ENCODE measurements at regions not wholly inside any gene's neighbourhood (a gene's known extent, or its start where the extent isn't known, plus 50 kb on each side); places are given as distances from the start of the nearest gene placed in this dataset.

DNA sequence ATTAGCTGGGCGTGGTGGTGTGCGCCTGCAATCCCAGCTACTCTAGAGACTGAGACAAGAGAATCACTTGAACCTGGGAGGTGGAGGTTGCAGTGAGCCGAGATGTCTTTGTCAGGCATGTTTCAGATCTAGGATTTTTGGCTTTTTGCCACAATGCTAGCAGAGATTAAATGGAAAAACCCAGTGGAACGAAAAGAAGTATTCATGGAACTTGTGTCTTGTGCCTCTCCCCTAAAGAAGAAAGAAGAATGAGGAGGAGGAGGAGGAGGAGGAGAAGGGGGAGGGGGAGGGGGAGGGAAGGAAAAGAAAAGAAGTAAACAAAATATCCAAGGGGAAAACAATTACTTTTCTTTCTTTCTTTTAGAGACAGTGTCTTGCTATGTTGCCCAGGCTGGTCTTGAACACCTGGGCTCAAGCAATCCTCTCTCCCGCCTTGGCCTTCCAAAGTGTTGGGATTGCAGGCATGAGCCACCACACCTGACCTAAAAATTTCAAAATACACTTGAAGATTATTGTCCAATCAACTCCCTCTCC is 106.0 kb downstream of the ARRDC3 start:
- Mint-ChIP-seq H3K4me3 (no peak overlapping the region), H3K4me1 (ENCODE audit: low read depth) (peaks cover 30% of the 10 kb centered on the region), H3K27ac (no peak overlapping the region), H3K27me3 (ENCODE audit: low read depth) (peaks cover 10% of the 10 kb centered on the region), H3K9me3 (no peaks in the 10 kb centered on the region), H3K36me3 (ENCODE audit: low read depth) (no peaks in the 10 kb centered on the region)
- DNase-seq (ENCODE audit: low spot score) = no peak

DNA sequence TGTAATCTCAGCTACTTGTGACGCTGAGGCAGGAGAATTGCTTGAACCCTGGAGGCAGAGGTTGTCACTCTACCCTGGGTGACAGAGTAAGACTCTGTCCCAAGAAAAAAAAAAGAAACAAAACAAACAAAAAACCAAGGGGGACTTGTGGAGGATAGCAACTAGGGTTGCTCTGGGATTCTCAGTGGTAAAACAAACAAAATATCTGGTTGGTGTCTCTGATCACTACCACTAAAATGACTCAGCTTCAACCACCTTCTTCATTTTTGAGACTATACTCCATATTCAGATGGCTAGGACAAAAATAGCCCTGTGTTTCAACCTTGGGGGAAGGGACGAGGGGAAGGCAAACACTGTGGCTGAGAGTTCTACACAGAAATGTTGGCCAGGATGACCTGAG is 110.3 kb downstream of the ARRDC3 start:
- peaks cover 16% of the 10 kb centered on the region for H3K4me1 Mint-ChIP-seq (ENCODE audit: low read depth)
- H3K4me3 Mint-ChIP-seq = no peak overlapping the region
- no peaks in the 10 kb centered on the region for H3K36me3 Mint-ChIP-seq (ENCODE audit: low read depth)
- H3K27me3 Mint-ChIP-seq (ENCODE audit: low read depth) = peaks cover 6% of the 10 kb centered on the region
- DNase-seq (ENCODE audit: low spot score) = peak; percentile 17
- no peaks in the 10 kb centered on the region for H3K9me3 Mint-ChIP-seq
- H3K27ac Mint-ChIP-seq = peak overlapping the region; percentile 41

- no peaks in the 10 kb centered on the region for H3K9me3 Mint-ChIP-seq
- no peak overlapping the region for H3K4me3 Mint-ChIP-seq
- H3K36me3 Mint-ChIP-seq (ENCODE audit: low read depth) = no peaks in the 10 kb centered on the region
- peaks cover 15% of the 10 kb centered on the region for H3K4me1 Mint-ChIP-seq (ENCODE audit: low read depth)
- peaks cover 6% of the 10 kb centered on the region for H3K27me3 Mint-ChIP-seq (ENCODE audit: low read depth)
- DNase-seq (ENCODE audit: low spot score) = no peak
- H3K27ac Mint-ChIP-seq = no peak overlapping the region
These were observed 111.1 kb downstream of the ARRDC3 start for GRCh38 chr5:91271999-91272398.

GRCh38 chr5:91269198-91269597 is 113.9 kb downstream of the ARRDC3 start:
- Mint-ChIP-seq H3K27me3 (ENCODE audit: low read depth) (peaks cover 6% of the 10 kb centered on the region), H3K9me3 (no peaks in the 10 kb centered on the region), H3K36me3 (ENCODE audit: low read depth) (no peaks in the 10 kb centered on the region), H3K27ac (no peak overlapping the region), H3K4me1 (ENCODE audit: low read depth) (peaks cover 24% of the 10 kb centered on the region), H3K4me3 (peak overlapping the region; percentile 31)
- peak; percentile 49 for DNase-seq (ENCODE audit: low spot score)

DNA sequence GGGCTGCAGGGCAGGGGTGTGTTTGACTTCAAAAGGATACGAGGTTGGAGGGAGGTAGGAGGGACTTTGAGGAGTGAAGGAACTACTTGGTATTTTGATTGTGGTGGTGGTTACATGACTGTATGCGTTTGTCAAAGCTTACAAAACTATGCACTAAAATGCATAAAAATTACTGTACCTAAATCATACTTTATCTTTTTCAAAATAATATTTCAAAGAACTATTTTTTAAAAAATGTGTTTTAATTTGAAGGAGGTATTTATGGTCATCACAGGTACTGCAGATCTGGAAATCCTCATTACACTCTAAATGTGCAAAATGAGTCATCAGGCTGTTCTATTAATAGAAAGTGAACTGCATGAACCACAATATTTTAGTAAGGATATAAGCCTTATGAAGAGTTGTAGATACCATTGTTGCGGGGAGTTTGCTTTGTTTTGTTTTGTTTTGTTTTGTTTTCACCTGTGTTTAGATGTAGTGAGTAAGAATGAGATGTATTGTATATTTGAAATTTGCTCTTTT is 116.9 kb downstream of the ARRDC3 start:
- H3K36me3 Mint-ChIP-seq (ENCODE audit: low read depth) = no peaks in the 10 kb centered on the region
- no peaks in the 10 kb centered on the region for H3K9me3 Mint-ChIP-seq
- peaks cover 18% of the 10 kb centered on the region for H3K4me1 Mint-ChIP-seq (ENCODE audit: low read depth)
- no peak for DNase-seq (ENCODE audit: low spot score)
- H3K27me3 Mint-ChIP-seq (ENCODE audit: low read depth) = peaks cover 9% of the 10 kb centered on the region
- H3K4me3 Mint-ChIP-seq = peak overlapping the region; percentile 7
- no peak overlapping the region for H3K27ac Mint-ChIP-seq

DNA sequence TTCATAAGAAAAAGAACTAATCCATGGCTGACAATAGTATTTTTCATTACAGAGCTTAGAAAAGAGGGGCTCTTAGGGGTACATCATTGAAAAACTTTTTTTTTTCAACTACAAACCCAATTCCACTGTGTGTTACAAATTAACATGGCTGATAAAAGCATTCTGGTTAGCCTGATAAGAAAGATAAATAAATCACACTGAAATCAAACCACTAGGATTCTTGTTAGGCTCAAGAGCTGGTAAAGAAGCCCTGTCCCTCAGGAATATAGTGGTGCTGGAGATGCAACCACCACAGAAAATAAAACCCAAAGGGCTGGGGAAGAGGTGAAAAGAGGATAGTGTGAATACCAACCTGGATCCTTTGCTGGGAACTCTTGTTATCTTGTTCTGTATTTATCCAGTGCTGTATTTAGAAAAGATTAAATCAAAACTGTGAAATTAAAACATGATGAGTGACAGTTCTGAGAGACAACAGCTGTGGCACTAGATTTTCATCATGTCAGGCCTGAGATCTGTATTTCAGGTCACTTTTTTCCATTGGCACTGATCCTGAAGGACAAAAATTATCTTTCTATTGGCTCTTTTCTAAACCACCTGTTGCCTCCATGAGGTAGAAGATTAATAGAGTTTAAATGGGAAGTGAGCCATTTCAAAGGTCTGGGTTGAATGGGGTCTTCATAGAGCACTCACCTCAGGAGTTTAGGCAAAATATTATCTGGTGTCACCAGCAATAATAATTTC is 118.6 kb downstream of the ARRDC3 start:
- Mint-ChIP-seq H3K36me3 (ENCODE audit: low read depth) (no peaks in the 10 kb centered on the region), H3K27ac (no peak overlapping the region), H3K27me3 (ENCODE audit: low read depth) (peaks cover 16% of the 10 kb centered on the region), H3K4me1 (ENCODE audit: low read depth) (peaks cover 18% of the 10 kb centered on the region), H3K4me3 (no peak overlapping the region), H3K9me3 (no peaks in the 10 kb centered on the region)
- no peak for DNase-seq (ENCODE audit: low spot score)

DNA sequence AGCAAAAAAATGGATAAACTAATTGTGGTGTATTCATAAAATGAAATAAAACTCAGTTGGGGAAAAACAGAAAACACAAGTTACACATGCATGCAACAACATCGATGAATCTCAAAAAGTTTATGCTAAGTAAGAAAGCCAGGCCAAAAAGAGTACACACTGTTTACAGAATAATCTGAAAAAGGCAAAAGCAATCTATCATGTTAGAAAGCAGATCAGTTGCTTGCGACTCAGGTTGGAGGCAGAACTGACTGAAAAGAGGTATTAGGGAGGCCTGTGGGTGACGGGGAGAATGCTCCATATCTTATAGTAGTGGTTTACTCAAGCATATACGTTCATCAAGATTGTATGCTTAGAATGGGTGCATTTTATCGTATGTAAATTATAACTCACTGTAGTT is 119.2 kb downstream of the ARRDC3 start:
- DNase-seq (ENCODE audit: low spot score) = no peak
- no peaks in the 10 kb centered on the region for H3K36me3 Mint-ChIP-seq (ENCODE audit: low read depth)
- no peak overlapping the region for H3K27ac Mint-ChIP-seq
- H3K4me3 Mint-ChIP-seq = no peak overlapping the region
- peaks cover 12% of the 10 kb centered on the region for H3K4me1 Mint-ChIP-seq (ENCODE audit: low read depth)
- no peaks in the 10 kb centered on the region for H3K9me3 Mint-ChIP-seq
- H3K27me3 Mint-ChIP-seq (ENCODE audit: low read depth) = peaks cover 18% of the 10 kb centered on the region

DNA sequence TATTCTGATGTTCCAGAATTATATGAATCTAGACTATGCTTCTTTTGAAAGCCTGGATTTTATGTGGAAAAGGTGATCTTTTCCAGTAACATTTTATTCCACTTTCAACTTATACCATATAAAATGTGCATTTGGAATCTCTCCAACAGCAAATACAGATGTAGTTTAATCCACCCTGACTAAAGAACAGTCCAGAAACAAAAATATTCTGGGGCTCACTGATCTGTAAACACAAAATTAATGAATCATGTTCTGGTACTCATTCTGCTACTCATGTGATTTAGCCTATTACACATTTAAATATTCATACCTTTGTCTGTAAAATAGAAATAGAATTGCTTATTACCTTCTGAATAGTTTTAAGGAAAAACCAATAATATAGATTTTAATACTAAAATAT is 125.8 kb downstream of the ARRDC3 start:
- Mint-ChIP-seq H3K27me3 (ENCODE audit: low read depth) (peaks cover 11% of the 10 kb centered on the region), H3K4me1 (ENCODE audit: low read depth) (no peaks in the 10 kb centered on the region)

GRCh38 chr5:91256142-91256524 is 127.0 kb downstream of the ARRDC3 start:
- no peaks in the 10 kb centered on the region for H3K36me3 Mint-ChIP-seq (ENCODE audit: low read depth)
- H3K4me1 Mint-ChIP-seq (ENCODE audit: low read depth) = no peaks in the 10 kb centered on the region
- H3K27me3 Mint-ChIP-seq (ENCODE audit: low read depth) = peaks cover 11% of the 10 kb centered on the region
- no peak overlapping the region for H3K4me3 Mint-ChIP-seq
- H3K27ac Mint-ChIP-seq = no peak overlapping the region
- no peaks in the 10 kb centered on the region for H3K9me3 Mint-ChIP-seq
- no peak for DNase-seq (ENCODE audit: low spot score)

More for the DNA sequence above, 125.8 kb downstream of the ARRDC3 start:
- no peak overlapping the region for H3K4me3 Mint-ChIP-seq
- no peak for DNase-seq (ENCODE audit: low spot score)
- no peak overlapping the region for H3K27ac Mint-ChIP-seq
- H3K36me3 Mint-ChIP-seq (ENCODE audit: low read depth) = no peaks in the 10 kb centered on the region
- H3K9me3 Mint-ChIP-seq = no peaks in the 10 kb centered on the region

DNA sequence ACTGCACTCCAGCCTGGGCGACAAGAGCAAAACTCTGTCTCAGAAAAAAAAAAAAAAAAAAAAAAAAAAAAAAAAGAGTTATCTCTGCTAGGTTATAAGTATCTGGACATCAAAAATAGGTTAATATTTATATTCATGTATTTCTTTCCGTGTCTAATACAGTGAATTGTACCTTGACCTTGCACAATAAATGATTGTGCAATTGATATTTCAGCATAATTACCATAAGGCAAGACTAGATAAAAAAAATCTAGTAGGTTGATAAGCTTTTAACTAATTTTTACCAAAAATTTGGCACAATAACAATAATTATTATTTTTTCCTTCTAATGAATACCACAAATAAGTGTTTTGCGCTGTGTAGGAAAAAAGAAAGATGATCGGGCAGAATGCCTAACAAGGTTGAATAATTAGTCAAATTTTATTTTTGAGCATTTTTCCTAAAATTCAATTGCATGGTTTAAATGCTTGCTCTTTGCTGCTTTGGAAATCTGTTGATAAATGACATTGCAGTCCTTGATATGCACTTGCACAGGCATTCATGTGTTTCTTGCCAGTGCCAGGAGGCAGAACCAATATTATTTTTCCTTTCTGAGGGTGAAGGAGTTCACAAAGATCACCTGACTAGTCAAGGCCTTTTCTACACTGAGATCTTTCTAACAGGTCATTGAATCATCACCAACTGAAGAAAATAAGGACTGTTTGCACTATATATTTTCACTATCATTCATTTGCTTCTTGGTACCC is 127.5 kb downstream of the ARRDC3 start:
- peaks cover 9% of the 10 kb centered on the region for H3K27me3 Mint-ChIP-seq (ENCODE audit: low read depth)
- H3K4me1 Mint-ChIP-seq (ENCODE audit: low read depth) = no peaks in the 10 kb centered on the region
- H3K36me3 Mint-ChIP-seq (ENCODE audit: low read depth) = no peaks in the 10 kb centered on the region
- no peaks in the 10 kb centered on the region for H3K9me3 Mint-ChIP-seq
- no peak overlapping the region for H3K27ac Mint-ChIP-seq
- DNase-seq (ENCODE audit: low spot score) = no peak
- H3K4me3 Mint-ChIP-seq = no peak overlapping the region

GRCh38 chr5:91252916-91253315 is 130.2 kb downstream of the ARRDC3 start:
- Mint-ChIP-seq H3K4me1 (ENCODE audit: low read depth) (no peaks in the 10 kb centered on the region), H3K27ac (no peak overlapping the region), H3K27me3 (ENCODE audit: low read depth) (peaks cover 3% of the 10 kb centered on the region), H3K36me3 (ENCODE audit: low read depth) (no peaks in the 10 kb centered on the region), H3K4me3 (no peak overlapping the region), H3K9me3 (no peaks in the 10 kb centered on the region)
- no peak for DNase-seq (ENCODE audit: low spot score)

DNA sequence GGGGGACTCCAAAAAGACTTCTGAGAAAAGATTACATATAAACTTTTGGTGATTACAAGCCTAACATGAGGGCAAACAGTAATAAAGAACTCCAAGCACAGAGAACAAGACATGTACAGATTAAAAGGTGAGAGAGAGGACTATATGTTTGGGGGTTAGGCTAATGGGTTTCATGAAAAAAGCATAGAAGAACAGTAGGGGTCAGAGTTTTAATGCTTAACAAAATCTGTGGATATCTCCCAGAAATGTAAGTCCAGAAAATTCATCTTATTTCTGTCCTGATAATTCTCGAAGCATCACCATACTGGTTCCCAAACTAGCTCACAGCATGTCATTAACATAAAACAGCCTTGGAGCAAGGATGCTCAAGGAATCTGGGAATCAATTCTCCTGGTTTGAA is 137.2 kb downstream of the ARRDC3 start:
- Mint-ChIP-seq H3K4me3 (no peak overlapping the region), H3K27ac (no peak overlapping the region), H3K36me3 (ENCODE audit: low read depth) (peaks cover 2% of the 10 kb centered on the region), H3K9me3 (peaks cover 18% of the 10 kb centered on the region), H3K4me1 (ENCODE audit: low read depth) (peaks cover 2% of the 10 kb centered on the region), H3K27me3 (ENCODE audit: low read depth) (peaks cover 4% of the 10 kb centered on the region)
- DNase-seq (ENCODE audit: low spot score) = no peak

GRCh38 chr5:91245074-91245452 is 138.1 kb downstream of the ARRDC3 start:
- Mint-ChIP-seq H3K4me1 (ENCODE audit: low read depth) (peaks cover 2% of the 10 kb centered on the region), H3K27me3 (ENCODE audit: low read depth) (peaks cover 4% of the 10 kb centered on the region), H3K9me3 (peaks cover 18% of the 10 kb centered on the region), H3K27ac (no peak overlapping the region), H3K36me3 (ENCODE audit: low read depth) (peaks cover 2% of the 10 kb centered on the region), H3K4me3 (no peak overlapping the region)
- no peak for DNase-seq (ENCODE audit: low spot score)

DNA sequence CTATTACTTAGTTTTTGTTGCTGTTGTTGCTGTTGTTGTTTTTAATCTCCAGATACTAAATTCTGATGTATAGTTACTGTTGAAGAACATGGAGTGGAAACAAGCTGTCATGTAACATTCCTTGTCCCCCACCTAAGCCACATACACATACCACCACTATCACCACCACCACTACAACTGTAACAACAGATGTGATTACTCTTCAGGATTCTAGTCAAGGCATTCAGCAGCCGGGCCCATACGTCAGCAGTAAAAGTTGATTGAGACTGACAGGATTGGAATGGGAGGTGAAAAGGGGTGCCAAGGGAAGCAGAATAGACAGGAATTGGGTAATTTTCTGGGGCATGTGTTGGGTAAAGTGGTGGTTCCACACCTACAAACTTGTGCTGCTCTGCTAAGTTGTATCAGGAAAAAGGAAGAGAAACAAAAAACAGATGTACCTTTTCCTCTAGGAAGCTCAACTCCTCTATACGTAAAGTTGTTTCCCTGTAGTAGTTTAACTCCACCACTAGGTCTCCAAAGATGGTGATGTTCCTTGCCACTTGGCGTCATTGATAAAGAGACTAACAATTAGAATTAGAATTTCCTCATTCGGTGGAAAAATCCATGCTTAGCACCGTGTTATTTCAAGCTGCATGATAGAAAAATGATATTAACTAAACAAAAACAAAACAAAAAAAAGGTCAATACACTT is 138.6 kb downstream of the ARRDC3 start:
- no peak overlapping the region for H3K27ac Mint-ChIP-seq
- H3K4me1 Mint-ChIP-seq (ENCODE audit: low read depth) = peaks cover 2% of the 10 kb centered on the region
- no peak for DNase-seq (ENCODE audit: low spot score)
- H3K27me3 Mint-ChIP-seq (ENCODE audit: low read depth) = peaks cover 4% of the 10 kb centered on the region
- peaks cover 2% of the 10 kb centered on the region for H3K36me3 Mint-ChIP-seq (ENCODE audit: low read depth)
- H3K4me3 Mint-ChIP-seq = no peak overlapping the region
- H3K9me3 Mint-ChIP-seq = peaks cover 18% of the 10 kb centered on the region

Data from T-helper 2 cell treated with Interferon-gamma antibody and Interleukin-4, amounts not matched to agents 5 μg/mL and 100 μg/mL, for 36 hours (primary cell).